ENCODE measurements at regions not wholly inside any gene's neighbourhood (a gene's known extent, or its start where the extent isn't known, plus 50 kb on each side); places are given as distances from the start of the nearest gene placed in this dataset.
A peak's percentile ranks its signal among the peaks of the same experiment; 100 is the strongest.
"Not testable (repeated sequence)": the region's sequence is repeated elsewhere in the genome, so short reads cannot be mapped to it uniquely, and the experiment has no call there.

DNA sequence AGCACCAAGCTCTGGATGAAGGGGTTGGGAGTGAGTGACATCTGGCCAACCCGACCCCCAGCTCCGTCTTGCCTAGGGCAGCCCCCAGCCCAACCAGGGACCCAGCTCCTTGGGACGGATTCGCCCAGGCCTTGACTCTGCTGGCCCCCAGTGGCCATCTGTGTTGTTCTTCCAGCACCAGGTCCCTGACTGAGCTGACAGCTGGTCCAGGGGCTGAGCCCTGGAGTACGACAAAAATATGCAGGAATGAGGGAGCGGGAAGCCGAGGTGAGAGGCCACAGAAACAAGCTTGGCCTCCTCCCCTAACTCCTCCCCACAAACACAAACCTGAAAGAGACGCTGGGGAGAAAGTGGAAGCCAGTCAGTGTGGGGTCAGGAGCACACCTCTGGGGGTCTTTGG, 55.0 kb upstream of the PAX7 start:
- intact Hi-C loops (cut with micrococcal nuclease; ENCODE audit: unreplicated experiment) = loop anchor here (2.0 to 5.0 kb wide), 2 partner anchors 653 to 915 kb away; no protein-coding TSS in a partner anchor
- ChIA-PET CTCF (interaction anchor here (0.5 to 2.1 kb wide), 13 partner anchors 8 to 914 kb away, joined by 3 to 25 read pairs (median 4); no protein-coding TSS in a partner anchor), POLR2A (ENCODE audit: low non-redundant PET) (no interaction called here)
- Histone ChIP-seq H3K27ac (ENCODE audit: low read depth, low read length, poor library complexity, severe bottlenecking) (no peak overlapping the region), H3K36me3 (ENCODE audit: insufficient read depth, low read length, poor library complexity, severe bottlenecking) (no peaks in the 10 kb centered on the region), H3K4me3 (ENCODE audit: low read depth, low read length, poor library complexity, severe bottlenecking) (no peak overlapping the region), H3K9me3 (ENCODE audit: low read depth, low read length, poor library complexity, severe bottlenecking) (no peaks in the 10 kb centered on the region), H3K27me3 (replicated peaks; ENCODE audit: insufficient read depth, low read depth, low read length, poor library complexity) (no peaks in the 10 kb centered on the region), H3K4me1 (ENCODE audit: insufficient read depth, low read length, poor library complexity, severe bottlenecking) (no peaks in the 10 kb centered on the region)
- TF ChIP-seq, protein P1, sequence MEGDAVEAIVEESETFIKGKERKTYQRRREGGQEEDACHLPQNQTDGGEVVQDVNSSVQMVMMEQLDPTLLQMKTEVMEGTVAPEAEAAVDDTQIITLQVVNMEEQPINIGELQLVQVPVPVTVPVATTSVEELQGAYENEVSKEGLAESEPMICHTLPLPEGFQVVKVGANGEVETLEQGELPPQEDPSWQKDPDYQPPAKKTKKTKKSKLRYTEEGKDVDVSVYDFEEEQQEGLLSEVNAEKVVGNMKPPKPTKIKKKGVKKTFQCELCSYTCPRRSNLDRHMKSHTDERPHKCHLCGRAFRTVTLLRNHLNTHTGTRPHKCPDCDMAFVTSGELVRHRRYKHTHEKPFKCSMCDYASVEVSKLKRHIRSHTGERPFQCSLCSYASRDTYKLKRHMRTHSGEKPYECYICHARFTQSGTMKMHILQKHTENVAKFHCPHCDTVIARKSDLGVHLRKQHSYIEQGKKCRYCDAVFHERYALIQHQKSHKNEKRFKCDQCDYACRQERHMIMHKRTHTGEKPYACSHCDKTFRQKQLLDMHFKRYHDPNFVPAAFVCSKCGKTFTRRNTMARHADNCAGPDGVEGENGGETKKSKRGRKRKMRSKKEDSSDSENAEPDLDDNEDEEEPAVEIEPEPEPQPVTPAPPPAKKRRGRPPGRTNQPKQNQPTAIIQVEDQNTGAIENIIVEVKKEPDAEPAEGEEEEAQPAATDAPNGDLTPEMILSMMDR (conservative IDR thresholded peaks at IDR 0.05; ENCODE audit: low read depth, low read length) = peak; percentile 92
- TF ChIP-seq EZH2 (IDR thresholded peaks at IDR 0.05; ENCODE audit: borderline replicate concordance, low read depth, low read length, poor library complexity, severe bottlenecking) = no peak
- no TSS peak for BruUV-seq (replicated peaks)
- DNase-seq (ENCODE audit: low spot score) = peak; percentile 79

DNA sequence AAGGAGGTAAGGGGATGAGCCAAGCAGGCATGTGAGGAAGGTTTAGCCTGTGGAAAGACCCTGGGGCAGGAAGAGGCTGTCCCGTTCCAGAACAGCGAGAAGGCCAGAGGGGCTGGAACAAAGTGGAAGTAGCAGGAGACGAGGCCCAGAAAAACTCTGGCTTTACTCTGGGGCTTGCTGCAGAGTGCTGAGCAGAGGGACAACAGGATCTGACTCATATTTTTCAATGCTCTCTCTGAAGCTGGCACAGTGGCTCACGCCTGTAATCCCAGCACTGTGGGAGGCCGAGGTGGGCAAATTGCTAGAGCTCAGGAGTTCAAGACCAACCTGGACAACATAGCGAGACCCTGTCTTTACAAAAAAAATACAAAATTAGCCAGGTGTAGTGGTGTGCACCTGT, 52.4 kb upstream of the PAX7 start:
- Histone ChIP-seq H3K27me3 (replicated peaks; ENCODE audit: insufficient read depth, low read depth, low read length, poor library complexity) (no peaks in the 10 kb centered on the region), H3K9me3 (ENCODE audit: low read depth, low read length, poor library complexity, severe bottlenecking) (no peaks in the 10 kb centered on the region), H3K36me3 (ENCODE audit: insufficient read depth, low read length, poor library complexity, severe bottlenecking) (no peaks in the 10 kb centered on the region), H3K27ac (ENCODE audit: low read depth, low read length, poor library complexity, severe bottlenecking) (no peak overlapping the region), H3K4me1 (ENCODE audit: insufficient read depth, low read length, poor library complexity, severe bottlenecking) (no peaks in the 10 kb centered on the region), H3K4me3 (ENCODE audit: low read depth, low read length, poor library complexity, severe bottlenecking) (no peak overlapping the region)
- ChIA-PET CTCF (no interaction called here), POLR2A (ENCODE audit: low non-redundant PET) (no interaction called here)
- DNase-seq (ENCODE audit: low spot score) = no peak
- intact Hi-C loops (cut with micrococcal nuclease; ENCODE audit: unreplicated experiment) = loop anchor here (5.0 kb wide), 1 partner anchor 656 kb away; no protein-coding TSS in a partner anchor
- no TSS peak for BruUV-seq (replicated peaks)
- no peak for TF ChIP-seq EZH2 (IDR thresholded peaks at IDR 0.05; ENCODE audit: borderline replicate concordance, low read depth, low read length, poor library complexity, severe bottlenecking)
- TF ChIP-seq, protein P1 (conservative IDR thresholded peaks at IDR 0.05; ENCODE audit: low read depth, low read length) = no peak

DNA sequence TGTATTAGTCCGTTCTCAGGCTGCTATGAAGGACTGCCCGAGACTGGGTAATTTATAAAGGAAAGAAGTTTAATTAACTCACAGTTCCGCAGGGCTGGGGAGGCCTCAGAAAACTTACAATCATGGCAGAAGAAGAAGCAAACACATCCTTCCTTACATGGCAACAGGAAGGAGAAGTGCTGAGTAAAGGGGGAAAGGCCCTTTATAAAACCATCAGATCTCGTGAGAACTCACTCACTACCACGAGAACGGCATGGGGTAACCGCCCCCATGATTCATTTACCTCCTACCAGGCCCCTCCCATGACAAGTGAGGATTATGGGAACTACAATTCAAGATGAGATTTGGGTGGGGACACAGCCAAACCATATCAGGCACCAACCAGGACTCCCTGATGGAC, 51.4 kb upstream of the PAX7 start:
- H3K4me1 ChIP-seq (ENCODE audit: insufficient read depth, low read length, poor library complexity, severe bottlenecking); POLR2A ChIA-PET (ENCODE audit: low non-redundant PET); H3K36me3 ChIP-seq (ENCODE audit: insufficient read depth, low read length, poor library complexity, severe bottlenecking); CTCF ChIA-PET; H3K27me3 ChIP-seq (replicated peaks; ENCODE audit: insufficient read depth, low read depth, low read length, poor library complexity); H3K9me3 ChIP-seq (ENCODE audit: low read depth, low read length, poor library complexity, severe bottlenecking); H3K27ac ChIP-seq (ENCODE audit: low read depth, low read length, poor library complexity, severe bottlenecking); BruUV-seq (replicated peaks); H3K4me3 ChIP-seq (ENCODE audit: low read depth, low read length, poor library complexity, severe bottlenecking): not testable (repeated sequence)
- intact Hi-C loops (cut with micrococcal nuclease; ENCODE audit: unreplicated experiment) = loop anchor here (5.0 kb wide), 1 partner anchor 657 kb away; no protein-coding TSS in a partner anchor
- DNase-seq (ENCODE audit: low spot score) = peak; percentile 45

DNA sequence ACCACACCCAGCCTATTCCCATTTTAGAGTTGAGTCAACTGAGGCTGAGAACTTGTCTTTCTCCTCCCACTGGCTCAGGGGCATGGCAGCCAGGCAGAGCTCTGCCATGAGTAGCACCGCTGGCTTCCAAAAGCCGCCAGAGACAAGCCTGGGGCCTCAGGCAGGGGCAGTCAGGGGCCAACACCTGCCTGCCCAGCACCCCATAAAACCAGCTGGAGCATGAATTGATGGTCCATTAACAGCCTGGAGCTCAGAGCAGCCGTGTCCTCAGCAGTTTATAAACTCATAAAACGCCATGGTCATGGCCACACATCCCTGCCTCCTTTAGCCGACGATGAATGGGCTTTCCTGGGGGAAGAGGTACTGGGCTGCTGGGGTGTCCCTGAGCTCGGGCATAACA, 50.6 kb upstream of the PAX7 start:
- ChIA-PET POLR2A (ENCODE audit: low non-redundant PET) (no interaction called here), CTCF (no interaction called here)
- Histone ChIP-seq H3K4me3 (ENCODE audit: low read depth, low read length, poor library complexity, severe bottlenecking) (no peak overlapping the region), H3K27ac (ENCODE audit: low read depth, low read length, poor library complexity, severe bottlenecking) (no peak overlapping the region), H3K9me3 (ENCODE audit: low read depth, low read length, poor library complexity, severe bottlenecking) (no peaks in the 10 kb centered on the region), H3K27me3 (replicated peaks; ENCODE audit: insufficient read depth, low read depth, low read length, poor library complexity) (no peaks in the 10 kb centered on the region), H3K36me3 (ENCODE audit: insufficient read depth, low read length, poor library complexity, severe bottlenecking) (no peaks in the 10 kb centered on the region), H3K4me1 (ENCODE audit: insufficient read depth, low read length, poor library complexity, severe bottlenecking) (no peaks in the 10 kb centered on the region)
- no TSS peak for BruUV-seq (replicated peaks)
- no peak for TF ChIP-seq EZH2 (IDR thresholded peaks at IDR 0.05; ENCODE audit: borderline replicate concordance, low read depth, low read length, poor library complexity, severe bottlenecking)
- TF ChIP-seq, protein P1 (conservative IDR thresholded peaks at IDR 0.05; ENCODE audit: low read depth, low read length) = no peak
- intact Hi-C loops (cut with micrococcal nuclease; ENCODE audit: unreplicated experiment) = loop anchor here (5.0 to 10.0 kb wide), 2 partner anchors 928 to 1085 kb away; no protein-coding TSS in a partner anchor
- no peak for DNase-seq (ENCODE audit: low spot score)
